HT-29 (cell line): ENCODE measurements at regions not wholly inside any gene's neighbourhood (a gene's known extent, or its start where the extent isn't known, plus 50 kb on each side); places are given as distances from the start of the nearest gene placed in this dataset.

ENCODE experiments used
- DNase-seq: peaks from one replicate; pipeline ENCODE4 v3.0.0-alpha.2; 2015; ENCODE audit warnings: low spot score

- peak; percentile 9 for DNase-seq
These were observed 109.7 kb upstream of the GDF10 start for GRCh38 chr10:47190301-47190700.

- no peak for DNase-seq
These were observed 109.1 kb upstream of the GDF10 start for GRCh38 chr10:47190802-47191450.

GRCh38 chr10:47192273-47192672 lies 107.7 kb upstream of the GDF10 start:
- no peak for DNase-seq

GRCh38 chr10:47193666-47194065 lies 106.3 kb upstream of the GDF10 start:
- no peak for DNase-seq

GRCh38 chr10:47195274-47195885 lies 104.6 kb upstream of the GDF10 start:
- no peak for DNase-seq

GRCh38 chr10:47196691-47197090 lies 103.3 kb upstream of the GDF10 start:
- DNase-seq: no peak

GRCh38 chr10:47198221-47198620 lies 101.8 kb upstream of the GDF10 start:
- DNase-seq: no peak

GRCh38 chr10:47205192-47205591 lies 94.8 kb upstream of the GDF10 start:
- no peak for DNase-seq

GRCh38 chr10:47206449-47207280 lies 93.3 kb upstream of the GDF10 start:
- DNase-seq: no peak

- DNase-seq: peak; percentile 9
These were observed 92.7 kb upstream of the GDF10 start for GRCh38 chr10:47207281-47207615.

- DNase-seq: no peak
These were observed 92.0 kb upstream of the GDF10 start for GRCh38 chr10:47207894-47208469.

GRCh38 chr10:47209466-47209865 lies 90.5 kb upstream of the GDF10 start:
- no peak for DNase-seq

GRCh38 chr10:47214520-47214919 lies 85.5 kb upstream of the GDF10 start:
- DNase-seq: no peak

- DNase-seq: no peak
These were observed 82.9 kb upstream of the GDF10 start for GRCh38 chr10:47217113-47217512.

GRCh38 chr10:47218803-47219202 lies 81.2 kb upstream of the GDF10 start:
- no peak for DNase-seq

- DNase-seq: no peak
These were observed 77.5 kb upstream of the GDF10 start for GRCh38 chr10:47222461-47222860.

GRCh38 chr10:47223236-47223635 lies 76.8 kb upstream of the GDF10 start:
- no peak for DNase-seq

- no peak for DNase-seq
These were observed 75.3 kb upstream of the GDF10 start for GRCh38 chr10:47224546-47225218.

- DNase-seq: no peak
These were observed 74.6 kb upstream of the GDF10 start for GRCh38 chr10:47225219-47225927.

GRCh38 chr10:47225928-47226645 lies 73.9 kb upstream of the GDF10 start:
- DNase-seq: no peak

- no peak for DNase-seq
These were observed 69.5 kb upstream of the GDF10 start for GRCh38 chr10:47230482-47230881.
